Panc1 (cell line): ENCODE measurements at regions not wholly inside any gene's neighbourhood (a gene's known extent, or its start where the extent isn't known, plus 50 kb on each side); places are given as distances from the start of the nearest gene placed in this dataset.

Source experiments
- ATAC-seq: fragments of 200-7000 bp; cut with Tn5 transposase; 2 replicates; pipeline ENCODE4 v1.9.1; 2020; ENCODE audit warnings: mild to moderate bottlenecking, moderate library complexity
- BruUV-seq: library from RNA; stranded (reverse); fragments of 400-500 nt; replicated peaks from 2 replicates; lab custom pipeline; 2021; lab: Mats Ljungman, UMichigan
- CTCF ChIA-PET: fragments of 300-600 bp; sonication (Branson Sonifier 250); formaldehyde crosslinking; loops from one replicate; lab custom pipeline; 2022; ENCODE audit warnings: antibody characterized with exemption; lab: Charles Lee
- POLR2A ChIA-PET: fragments of 300-600 bp; sonication (Branson Sonifier 250); formaldehyde crosslinking; loops from one replicate; lab custom pipeline; 2022; ENCODE audit warnings: antibody characterized with exemption; lab: Charles Lee
- DNase-seq: peaks from one replicate; pipeline ENCODE4 v3.0.0-alpha.2; 2010; ENCODE audit warnings: low read depth, low spot score
- H3K27ac ChIP-seq: 2 replicates; pipeline ENCODE4 v1.5.1; 2011; ENCODE audit warnings: mild to moderate bottlenecking, low read length, inconsistent platforms
- H3K27me3 ChIP-seq: fragments of 200-500 bp; sonication (Bioruptor generic); 2 replicates; pipeline ENCODE4 v1.6.0; 2014; ENCODE audit warnings: low read length, inconsistent platforms; ENCODE audit not compliant: control insufficient read depth, insufficient read depth
- H3K36me3 ChIP-seq: fragments of 200-500 bp; sonication (Bioruptor generic); 2 replicates; pipeline ENCODE4 v1.5.1; 2014; ENCODE audit warnings: inconsistent platforms, mild to moderate bottlenecking, low read length, moderate library complexity; ENCODE audit not compliant: control insufficient read depth, insufficient read depth
- H3K4me1 ChIP-seq: 2 replicates; pipeline ENCODE4 v1.5.1; 2011; ENCODE audit warnings: inconsistent platforms, mild to moderate bottlenecking, low read length, moderate library complexity; ENCODE audit not compliant: control insufficient read depth, insufficient read depth
- H3K4me3 ChIP-seq, 2 experiments: 2 replicates each; pipeline ENCODE4 v1.5.1; 2011 to 2012; ENCODE audit warnings: low read depth in 2 of 2, low read length in 2 of 2, mild to moderate bottlenecking in 2 of 2, inconsistent platforms in 1 of 2, moderate library complexity in 1 of 2
- H3K9me3 ChIP-seq: fragments of 200-500 bp; sonication (Bioruptor generic); 2 replicates; pipeline ENCODE4 v1.5.1; 2014; ENCODE audit warnings: low read depth, mild to moderate bottlenecking, inconsistent platforms, low read length, moderate library complexity; ENCODE audit not compliant: control insufficient read depth, insufficient read depth
- CTCF ChIP-seq: fragments of 450-650 bp; IDR thresholded peaks from 2 replicates; pipeline ENCODE4 v1.5.1; 2017; ENCODE audit warnings: mild to moderate bottlenecking
- POLR2AphosphoS5 ChIP-seq: IDR thresholded peaks from 2 replicates; pipeline ENCODE4 v1.6.1; 2012; ENCODE audit warnings: mild to moderate bottlenecking, low read depth, low read length, moderate library complexity
- REST ChIP-seq, 2 experiments: IDR thresholded peaks; 2 replicates each; pipeline ENCODE4 v1.6.1; 2011 to 2012; ENCODE audit warnings: low read depth in 2 of 2, control low read depth in 1 of 2, low read length in 1 of 2, mild to moderate bottlenecking in 1 of 2, moderate library complexity in 1 of 2; ENCODE audit not compliant: insufficient read depth in 1 of 2
- SIN3A ChIP-seq: IDR thresholded peaks from 2 replicates; pipeline ENCODE4 v1.6.1; 2012; ENCODE audit warnings: low read depth, mild to moderate bottlenecking, low read length, moderate library complexity, borderline replicate concordance; ENCODE audit not compliant: insufficient read depth
- TCF7L2 ChIP-seq: IDR thresholded peaks from 2 replicates; pipeline ENCODE4 v1.6.1; 2011; ENCODE audit warnings: mild to moderate bottlenecking, low read depth, low read length, inconsistent platforms
- in situ Hi-C: cut with HindIII; loops from 2 replicates; pipeline ENCODE4 v1.10.0; 2016; ENCODE audit warnings: low sequenced_read_pairs, low pct_unique_long_range_greater_than_20kb
- intact Hi-C: fragments of 100-400 bp; cut with micrococcal nuclease; formaldehyde crosslinking; loops from one replicate; pipeline ENCODE4 v1.10.0; 2022; ENCODE audit not compliant: unreplicated experiment

- no peaks in the 10 kb centered on the region for H3K27me3 ChIP-seq
- ChIA-PET CTCF (no interaction called here), POLR2A (no interaction called here)
- H3K4me3 ChIP-seq = no peak overlapping the region
- TF ChIP-seq SIN3A (no peak), POLR2AphosphoS5 (no peak), CTCF (no peak), REST (IDR thresholded peaks at IDR 0.05; ENCODE audit: insufficient read depth in 1 of 2, low read depth in 2 of 2, low read length in 1 of 2) (no peak), TCF7L2 (no peak)
- BruUV-seq = no TSS peak
- intact Hi-C loops = no loop called here
- DNase-seq = no peak
- H3K4me1 ChIP-seq = no peaks in the 10 kb centered on the region
- no peak overlapping the region for H3K27ac ChIP-seq
- H3K36me3 ChIP-seq = no peaks in the 10 kb centered on the region
- no peak for ATAC-seq
- in situ Hi-C loops = no loop called here
- no peaks in the 10 kb centered on the region for H3K9me3 ChIP-seq
Measured at GRCh38 chr4:87734936-87735335, 64.4 kb upstream of the IBSP start.

- CTCF ChIA-PET = no interaction called here
- in situ Hi-C loops = no loop called here
Measured at GRCh38 chr4:87738483-87738882, 60.9 kb upstream of the IBSP start.

More at GRCh38 chr4:87738483-87738882, 60.9 kb upstream of the IBSP start:
- H3K4me3 ChIP-seq = no peak overlapping the region
- POLR2A ChIA-PET = no interaction called here
- no peak for ATAC-seq
- no peaks in the 10 kb centered on the region for H3K4me1 ChIP-seq
- H3K27ac ChIP-seq = no peak overlapping the region
- H3K27me3 ChIP-seq = no peaks in the 10 kb centered on the region
- no peaks in the 10 kb centered on the region for H3K36me3 ChIP-seq
- intact Hi-C loops = no loop called here
- no TSS peak for BruUV-seq
- H3K9me3 ChIP-seq = no peaks in the 10 kb centered on the region
- no peak for DNase-seq
- no peak for TF ChIP-seq REST (IDR thresholded peaks at IDR 0.05; ENCODE audit: insufficient read depth in 1 of 2, low read depth in 2 of 2, low read length in 1 of 2)
- TF ChIP-seq CTCF = no peak
- TF ChIP-seq POLR2AphosphoS5 = no peak
- TF ChIP-seq TCF7L2 = no peak
- no peak for TF ChIP-seq SIN3A
